ENCODE measurements at regions not wholly inside any gene's neighbourhood (a gene's known extent, or its start where the extent isn't known, plus 50 kb on each side); places are given as distances from the start of the nearest gene placed in this dataset.

- Histone ChIP-seq H3K36me3 (ENCODE audit: control insufficient read depth, insufficient read depth, low read length) (no peaks in the 10 kb centered on the region), H3K27me3 (ENCODE audit: control insufficient read depth, insufficient read depth, low read length) (no peaks in the 10 kb centered on the region), H3K4me3 (ENCODE audit: low read depth, low read length) (no peak overlapping the region)
- no peak for DNase-seq (ENCODE audit: low read depth)
- POLR2A ChIA-PET = no interaction called here
- TF ChIP-seq CTCF (IDR thresholded peaks at IDR 0.05; ENCODE audit: insufficient read depth, low read depth, low read length) = no peak
- CTCF ChIA-PET = no interaction called here
These were observed 331.9 kb downstream of the NUP35 start for GRCh38 chr2:183456177-183456576.

- ChIA-PET CTCF (no interaction called here), POLR2A (no interaction called here)
- no peak overlapping the region for H3K4me3 ChIP-seq (ENCODE audit: low read depth, low read length)
- H3K36me3 ChIP-seq (ENCODE audit: control insufficient read depth, insufficient read depth, low read length) = no peaks in the 10 kb centered on the region
- H3K27me3 ChIP-seq (ENCODE audit: control insufficient read depth, insufficient read depth, low read length) = no peaks in the 10 kb centered on the region
- no peak for DNase-seq (ENCODE audit: low read depth)
- TF ChIP-seq CTCF (IDR thresholded peaks at IDR 0.05; ENCODE audit: insufficient read depth, low read depth, low read length) = no peak
These were observed 334.2 kb downstream of the NUP35 start for GRCh38 chr2:183458460-183458859.

- ChIA-PET POLR2A (no interaction called here), CTCF (no interaction called here)
- no peaks in the 10 kb centered on the region for H3K36me3 ChIP-seq (ENCODE audit: control insufficient read depth, insufficient read depth, low read length)
- TF ChIP-seq CTCF (IDR thresholded peaks at IDR 0.05; ENCODE audit: insufficient read depth, low read depth, low read length) = no peak
- H3K4me3 ChIP-seq (ENCODE audit: low read depth, low read length) = no peak overlapping the region
- no peaks in the 10 kb centered on the region for H3K27me3 ChIP-seq (ENCODE audit: control insufficient read depth, insufficient read depth, low read length)
- no peak for DNase-seq (ENCODE audit: low read depth)
These were observed 335.2 kb downstream of the NUP35 start for GRCh38 chr2:183459466-183459865.

- no peak for DNase-seq (ENCODE audit: low read depth)
- Histone ChIP-seq H3K36me3 (ENCODE audit: control insufficient read depth, insufficient read depth, low read length) (no peaks in the 10 kb centered on the region), H3K27me3 (ENCODE audit: control insufficient read depth, insufficient read depth, low read length) (no peaks in the 10 kb centered on the region), H3K4me3 (ENCODE audit: low read depth, low read length) (no peak overlapping the region)
- ChIA-PET CTCF (no interaction called here), POLR2A (no interaction called here)
- no peak for TF ChIP-seq CTCF (IDR thresholded peaks at IDR 0.05; ENCODE audit: insufficient read depth, low read depth, low read length)
These were observed 339.6 kb downstream of the NUP35 start for GRCh38 chr2:183463821-183464220.

GRCh38 chr2:183465048-183465447, 340.8 kb downstream of the NUP35 start:
- ChIA-PET CTCF (no interaction called here), POLR2A (no interaction called here)
- Histone ChIP-seq H3K36me3 (ENCODE audit: control insufficient read depth, insufficient read depth, low read length) (no peaks in the 10 kb centered on the region), H3K27me3 (ENCODE audit: control insufficient read depth, insufficient read depth, low read length) (no peaks in the 10 kb centered on the region), H3K4me3 (ENCODE audit: low read depth, low read length) (no peak overlapping the region)
- DNase-seq (ENCODE audit: low read depth) = no peak
- TF ChIP-seq CTCF (IDR thresholded peaks at IDR 0.05; ENCODE audit: insufficient read depth, low read depth, low read length) = no peak

All from BJ (cell line).